IPS-NIHi7 (cell line): ENCODE measurements at regions not wholly inside any gene's neighbourhood (a gene's known extent, or its start where the extent isn't known, plus 50 kb on each side); places are given as distances from the start of the nearest gene placed in this dataset.
"Not testable (repeated sequence)": the region's sequence is repeated elsewhere in the genome, so short reads cannot be mapped to it uniquely, and the experiment has no call there.

Experiments used
- DNase-seq: peaks from one replicate; pipeline ENCODE4 v3.0.0; 2012; ENCODE audit warnings: mixed read lengths; ENCODE audit errors: extremely low spot score

- DNase-seq: no peak
Measured at GRCh38 chr11:34754171-34754823, 133.4 kb downstream of the EHF start.

DNA sequence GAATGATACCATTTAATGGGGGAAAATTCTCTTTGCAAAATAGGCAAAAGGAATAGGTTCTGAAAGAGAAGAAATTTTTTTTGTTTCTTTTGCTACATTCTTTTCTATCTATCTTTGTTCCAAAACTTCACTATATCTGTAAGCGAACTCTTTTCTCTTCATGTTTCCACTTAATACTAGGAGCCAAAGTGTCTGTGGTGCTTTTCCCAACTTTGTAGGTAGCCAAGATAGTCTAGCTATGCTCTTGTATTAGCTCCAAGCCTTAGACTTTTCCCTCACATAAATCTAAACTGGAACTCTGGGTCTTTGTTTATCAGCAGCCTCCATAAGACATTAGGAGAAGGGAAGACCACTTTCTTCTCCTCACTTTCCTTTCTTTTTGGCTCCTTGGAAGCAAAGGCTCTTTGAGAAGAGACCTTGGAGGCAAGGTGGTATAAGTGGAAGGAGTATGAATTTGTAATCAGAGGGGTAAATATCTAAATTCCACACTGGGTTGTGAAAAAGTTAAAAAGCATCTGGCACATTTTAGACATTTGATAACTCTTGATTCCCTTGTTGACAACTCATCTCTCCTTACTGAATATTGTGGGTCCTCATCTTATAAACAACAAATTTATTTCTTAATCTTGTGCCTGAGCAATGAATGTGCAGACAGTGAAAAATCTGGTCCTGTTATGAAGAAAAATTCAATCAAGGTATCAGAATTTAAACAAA lies 130.0 kb downstream of the EHF start:
- no peak for DNase-seq

DNA sequence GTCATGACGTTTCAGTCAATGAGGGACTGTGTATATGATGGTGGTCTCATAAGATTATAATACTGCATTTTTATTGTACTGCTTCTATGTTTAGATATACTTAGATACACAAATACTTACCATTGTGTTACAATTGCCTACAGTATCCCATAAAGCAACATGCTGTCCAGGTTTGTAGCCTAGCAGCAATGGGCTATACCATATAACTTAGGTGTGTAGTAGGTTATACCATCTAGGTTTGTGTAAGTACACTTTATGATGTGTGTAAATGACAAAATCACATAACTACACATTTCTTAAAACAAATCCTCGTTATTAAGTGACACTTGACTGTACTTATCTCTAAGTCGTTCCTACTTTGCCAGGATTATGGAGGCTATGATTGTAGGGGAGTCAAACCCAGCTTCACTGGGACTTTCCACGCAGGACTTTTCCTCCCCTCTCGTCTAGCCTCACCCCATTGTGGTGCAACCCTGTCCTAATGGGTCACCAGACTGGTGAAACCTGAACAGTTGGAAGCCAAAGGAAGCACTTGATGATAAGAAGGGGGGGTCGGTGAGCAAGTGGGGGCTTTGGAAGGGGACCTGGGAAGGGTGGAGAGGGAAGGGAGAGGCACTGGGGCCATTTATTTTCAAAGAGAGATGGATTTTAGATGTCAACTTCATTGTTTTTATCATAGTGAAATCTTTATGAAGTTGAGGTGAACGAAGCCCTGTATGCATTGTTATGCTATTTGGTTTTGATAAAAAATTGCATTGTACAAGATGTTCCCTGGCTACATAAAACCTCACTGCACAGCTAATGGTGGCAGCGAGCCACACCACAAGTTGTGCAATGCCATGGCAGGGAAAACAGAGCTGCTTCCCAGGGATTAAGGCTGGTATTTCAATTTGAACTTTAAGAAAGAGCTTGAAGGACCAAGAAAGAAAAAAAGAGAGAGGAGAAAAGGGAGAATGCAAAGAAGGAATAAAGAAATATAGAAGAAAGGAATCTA lies 129.1 kb downstream of the EHF start:
- no peak for DNase-seq

GRCh38 chr11:34748036-34748435 lies 127.1 kb downstream of the EHF start:
- no peak for DNase-seq

- DNase-seq: no peak
Measured at GRCh38 chr11:34747251-34747650, 126.4 kb downstream of the EHF start.

GRCh38 chr11:34745195-34745594 lies 124.3 kb downstream of the EHF start:
- no peak for DNase-seq

DNA sequence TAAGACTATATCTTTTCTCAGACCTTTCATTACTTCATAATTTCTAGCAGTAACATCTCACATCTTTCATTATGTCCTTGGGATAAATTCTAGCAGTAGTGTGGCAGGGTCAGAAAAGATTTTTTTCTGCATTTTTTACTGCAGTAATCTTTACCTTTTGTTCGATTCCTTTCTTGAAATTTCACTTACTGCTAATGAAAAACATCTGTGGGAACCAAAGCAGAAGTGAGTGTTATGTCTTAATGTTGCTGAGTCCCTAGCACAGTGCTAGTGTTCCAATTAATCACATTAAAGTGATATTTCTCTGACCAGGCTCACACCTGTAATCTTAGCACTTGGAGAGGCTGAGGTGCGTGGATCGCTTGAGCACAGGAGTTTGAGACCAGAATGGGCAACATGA lies 123.6 kb downstream of the EHF start:
- DNase-seq: no peak

DNA sequence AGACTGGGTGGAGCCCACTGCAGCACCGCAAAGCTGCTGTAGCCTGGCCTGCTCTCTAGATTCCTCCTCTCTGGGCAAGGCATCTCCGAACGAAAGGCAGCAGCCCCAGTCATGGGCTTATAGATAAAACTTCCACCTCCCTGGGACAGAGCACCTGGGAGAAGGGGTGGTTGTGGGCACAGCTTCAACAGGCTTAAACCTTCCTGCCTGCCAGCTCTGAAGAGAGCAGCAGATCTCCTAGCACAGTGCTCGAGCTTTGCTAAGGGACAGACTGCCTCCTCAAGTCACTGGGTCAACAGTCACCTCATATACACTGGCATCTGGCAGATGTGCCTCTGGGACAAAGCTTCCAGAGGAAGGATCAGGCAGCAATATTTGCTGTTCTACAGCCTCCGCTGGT lies 117.3 kb downstream of the EHF start:
- no peak for DNase-seq

- DNase-seq: no peak
Measured at GRCh38 chr11:34732831-34733230, 111.9 kb downstream of the EHF start.

DNA sequence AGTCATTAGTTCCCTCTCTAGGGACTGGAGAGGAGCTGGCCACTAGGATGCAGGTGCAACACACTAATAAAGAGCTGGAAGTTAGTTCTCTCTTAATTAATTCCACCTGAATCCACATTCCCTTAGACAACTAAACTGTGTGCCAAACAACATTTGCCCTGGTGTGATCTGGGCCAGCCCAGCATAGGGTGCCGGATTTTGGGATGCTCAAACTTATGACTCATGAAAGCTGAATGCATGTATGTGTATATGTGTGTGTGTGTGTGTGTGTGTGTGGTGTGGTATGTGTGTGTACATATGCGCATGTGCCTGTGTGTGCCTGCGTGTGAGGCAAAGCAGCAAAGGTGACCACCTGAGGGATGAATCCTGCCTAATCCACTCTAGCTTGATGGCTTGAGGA lies 110.7 kb downstream of the EHF start:
- no peak for DNase-seq

GRCh38 chr11:34730544-34731295 lies 109.8 kb downstream of the EHF start:
- no peak for DNase-seq

DNA sequence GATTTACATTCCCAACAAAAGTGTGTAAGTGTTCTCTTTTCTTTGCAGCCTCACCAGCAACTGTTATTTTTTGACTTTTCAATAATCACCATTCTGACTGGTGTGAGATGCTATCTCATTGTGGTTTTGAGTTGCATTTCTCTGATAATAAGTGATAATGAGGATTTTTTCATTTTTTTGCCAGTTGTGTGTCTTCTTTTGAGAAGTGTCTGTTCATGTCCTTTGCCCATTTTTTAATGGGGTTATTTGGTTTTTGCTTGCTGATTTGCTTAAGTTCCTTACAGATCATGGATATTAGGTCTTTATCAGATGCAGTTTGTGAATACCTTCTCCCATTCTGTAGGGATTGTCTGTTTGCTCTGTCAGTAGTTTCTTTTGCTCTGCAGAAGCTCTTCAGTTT lies 107.7 kb downstream of the EHF start:
- no peak for DNase-seq

GRCh38 chr11:34727228-34727737 lies 106.4 kb downstream of the EHF start:
- no peak for DNase-seq

DNA sequence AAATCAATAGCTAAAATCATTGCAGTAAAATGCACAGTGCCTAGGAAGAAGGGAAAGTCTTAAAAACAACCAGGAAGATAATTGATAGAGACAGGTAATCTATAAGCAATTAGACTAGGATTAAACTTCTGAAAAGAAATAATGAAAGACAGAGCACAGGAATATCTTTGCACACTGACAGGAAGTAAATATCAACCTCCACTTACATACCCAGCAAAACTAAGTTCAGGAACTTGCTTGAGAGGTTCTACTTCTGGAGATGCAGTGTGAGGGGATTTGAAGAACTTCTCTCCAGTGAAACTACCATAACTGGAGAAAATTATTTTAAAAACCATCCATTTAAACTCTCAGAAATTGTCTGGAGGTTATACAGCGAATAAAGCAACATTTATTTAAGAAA lies 104.1 kb downstream of the EHF start:
- DNase-seq: no peak

DNA sequence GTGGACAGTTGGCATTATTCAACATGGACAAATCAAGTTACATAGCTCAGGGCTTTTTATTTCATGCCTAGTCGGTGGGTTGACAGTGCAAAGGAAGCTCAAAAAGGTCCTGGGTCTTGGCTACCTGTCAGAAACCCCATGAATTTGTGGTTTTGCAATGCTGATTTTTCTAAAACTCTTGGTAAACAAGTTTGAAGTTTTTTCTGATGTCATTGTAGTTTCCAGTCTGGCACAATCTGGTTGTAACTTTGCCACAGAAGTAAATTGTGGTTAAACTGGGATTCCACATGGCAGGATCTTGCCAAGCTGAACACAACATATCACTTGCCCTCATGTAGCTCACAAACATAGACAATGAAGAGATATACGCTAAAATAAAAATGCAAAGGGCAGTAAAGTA lies 100.8 kb downstream of the EHF start:
- DNase-seq: no peak

DNA sequence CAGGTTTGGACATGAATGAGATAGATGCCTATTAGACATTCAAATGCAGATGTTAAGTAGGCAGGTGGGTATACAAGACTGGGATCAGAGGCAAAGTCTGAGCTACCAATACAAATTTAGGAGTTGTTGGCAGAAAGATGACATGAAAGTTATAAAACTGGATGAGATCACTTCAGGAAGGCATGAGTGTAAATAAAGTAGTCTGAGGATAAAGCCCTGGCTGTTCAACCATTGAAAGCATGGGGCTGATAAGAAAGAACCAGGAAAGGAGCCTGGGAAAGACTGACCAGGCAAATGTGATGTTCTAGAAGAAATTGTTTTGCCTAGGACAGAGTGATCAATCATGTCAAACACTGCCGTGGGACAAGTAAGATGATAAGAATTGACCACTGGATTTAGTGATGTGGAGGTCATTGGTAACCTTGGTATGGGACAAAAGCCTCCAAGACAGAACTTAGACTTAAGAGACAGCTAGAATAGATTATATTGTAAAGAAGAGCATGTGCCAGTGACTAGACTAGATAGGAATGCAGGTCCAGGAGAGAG lies 98.5 kb downstream of the EHF start:
- no peak for DNase-seq

GRCh38 chr11:34713631-34714030 lies 92.7 kb downstream of the EHF start:
- not testable (repeated sequence) for DNase-seq
